GM19452 (cell line): ENCODE measurements at regions not wholly inside any gene's neighbourhood (a gene's known extent, or its start where the extent isn't known, plus 50 kb on each side); places are given as distances from the start of the nearest gene placed in this dataset.

ENCODE experiments used
- ATAC-seq: cut with Tn5 transposase; IDR thresholded peaks from one replicate; pipeline ENCODE4 v1.9.1; 2021; ENCODE audit not compliant: unreplicated experiment

- ATAC-seq, result no peak
These were observed 71.2 kb upstream of the NAA20 start for GRCh38 chr20:19945732-19946670.

- ATAC-seq, result peak; percentile 47
These were observed 69.4 kb upstream of the NAA20 start for GRCh38 chr20:19947611-19948264.

- no peak for ATAC-seq
These were observed 67.8 kb upstream of the NAA20 start for GRCh38 chr20:19949195-19949867.

- no peak for ATAC-seq
These were observed 67.1 kb upstream of the NAA20 start for GRCh38 chr20:19950042-19950441.

- ATAC-seq, result no peak
These were observed 64.8 kb upstream of the NAA20 start for GRCh38 chr20:19952392-19952791.

GRCh38 chr20:19953606-19954005, 63.6 kb upstream of the NAA20 start:
- no peak for ATAC-seq

GRCh38 chr20:19956976-19957375, 60.2 kb upstream of the NAA20 start:
- ATAC-seq, result no peak

GRCh38 chr20:19958219-19958618, 58.9 kb upstream of the NAA20 start:
- ATAC-seq, result no peak

- no peak for ATAC-seq
These were observed 58.2 kb upstream of the NAA20 start for GRCh38 chr20:19958928-19959327.

GRCh38 chr20:19960745-19961144, 56.4 kb upstream of the NAA20 start:
- ATAC-seq, result no peak

GRCh38 chr20:19961293-19961692, 55.9 kb upstream of the NAA20 start:
- no peak for ATAC-seq

GRCh38 chr20:19962958-19963357, 54.2 kb upstream of the NAA20 start:
- no peak for ATAC-seq

GRCh38 chr20:19964289-19965265, 52.6 kb upstream of the NAA20 start:
- no peak for ATAC-seq

GRCh38 chr20:19966840-19967239, 50.3 kb upstream of the NAA20 start:
- ATAC-seq, result no peak
